NCI-H2196 (cell line): ENCODE measurements at regions not wholly inside any gene's neighbourhood (a gene's known extent, or its start where the extent isn't known, plus 50 kb on each side); places are given as distances from the start of the nearest gene placed in this dataset.
"Not testable (repeated sequence)": the region's sequence is repeated elsewhere in the genome, so short reads cannot be mapped to it uniquely, and the experiment has no call there.

Source experiments
- DNase-seq: peaks from one replicate; lab custom pipeline; 2025; ENCODE audit not compliant: unreplicated experiment; lab: John Stamatoyannopoulos, UW

- DNase-seq, result no peak
Observed at GRCh38 chr18:38886235-38886634, 1320.6 kb upstream of the CELF4 start.

DNA sequence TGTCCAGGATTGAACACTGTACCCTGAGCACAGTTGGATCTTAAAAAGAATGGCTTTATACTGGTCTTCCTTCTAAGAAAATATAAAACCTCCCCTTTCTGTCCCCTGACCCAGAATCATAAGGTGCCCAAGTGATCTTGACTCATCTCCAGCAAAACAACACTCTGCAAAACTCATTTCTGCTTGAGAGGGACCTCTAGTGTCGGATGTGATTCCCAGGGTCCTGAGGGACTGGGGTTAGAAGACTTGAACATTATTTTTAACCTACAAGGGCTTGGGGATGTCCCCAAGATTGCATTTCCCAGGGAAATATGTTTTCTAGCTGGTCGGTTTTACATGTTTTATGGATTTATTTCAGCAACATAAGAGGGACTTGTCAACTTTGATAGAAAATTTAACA, 1318.5 kb upstream of the CELF4 start:
- no peak for DNase-seq

- DNase-seq, result no peak
Observed at GRCh38 chr18:38883111-38883510, 1317.5 kb upstream of the CELF4 start.

- DNase-seq, result no peak
Observed at GRCh38 chr18:38879871-38880270, 1314.3 kb upstream of the CELF4 start.

- DNase-seq, result no peak
Observed at GRCh38 chr18:38872342-38872741, 1306.7 kb upstream of the CELF4 start.

- DNase-seq, result no peak
Observed at GRCh38 chr18:38868757-38869156, 1303.2 kb upstream of the CELF4 start.

GRCh38 chr18:38867680-38868079, 1302.1 kb upstream of the CELF4 start:
- no peak for DNase-seq

DNA sequence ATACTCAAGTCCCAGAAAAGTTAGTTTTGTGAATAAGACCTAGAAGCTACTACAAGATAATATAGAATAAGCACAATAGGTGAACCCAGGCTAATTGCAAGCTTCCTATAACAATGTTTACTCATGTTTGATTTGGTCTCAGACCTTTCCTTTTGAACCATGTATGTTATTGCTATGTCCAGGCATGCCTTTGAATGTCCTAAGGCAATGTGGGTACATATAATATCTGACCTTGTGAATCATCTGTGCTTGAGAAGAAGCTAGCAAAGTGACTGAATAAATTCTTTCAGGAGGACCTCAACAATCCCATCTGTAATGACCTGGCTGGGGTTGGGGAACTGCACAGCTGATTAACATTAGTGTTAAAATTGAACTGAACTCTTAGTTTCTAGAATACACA, 1285.9 kb upstream of the CELF4 start:
- no peak for DNase-seq

DNA sequence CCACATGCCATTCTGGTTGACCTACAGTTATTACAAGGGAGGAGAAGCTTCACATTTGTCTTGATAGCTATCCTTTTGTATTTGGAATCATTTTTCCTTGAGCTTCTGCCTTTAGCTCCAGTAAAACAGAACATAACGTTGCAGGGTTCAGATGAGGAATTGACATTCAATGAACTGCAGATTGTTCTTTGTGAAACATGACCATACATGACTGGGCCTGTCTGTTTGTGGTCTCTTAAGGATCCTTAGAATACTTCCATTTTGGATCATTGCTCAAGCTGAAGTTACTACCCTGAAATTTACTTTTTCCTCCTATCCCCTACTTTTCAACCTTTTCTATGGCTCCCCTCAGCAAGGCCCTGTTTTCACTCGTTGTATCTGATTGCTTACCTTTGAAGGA, 1281.7 kb upstream of the CELF4 start:
- DNase-seq, result no peak

GRCh38 chr18:38843291-38843690, 1277.7 kb upstream of the CELF4 start:
- no peak for DNase-seq

- no peak for DNase-seq
Observed at GRCh38 chr18:38826247-38826646, 1260.6 kb upstream of the CELF4 start.

GRCh38 chr18:38811209-38811608, 1245.6 kb upstream of the CELF4 start:
- DNase-seq, result no peak

GRCh38 chr18:38810789-38811188, 1245.2 kb upstream of the CELF4 start:
- DNase-seq, result no peak

GRCh38 chr18:38807915-38808314, 1242.3 kb upstream of the CELF4 start:
- no peak for DNase-seq

DNA sequence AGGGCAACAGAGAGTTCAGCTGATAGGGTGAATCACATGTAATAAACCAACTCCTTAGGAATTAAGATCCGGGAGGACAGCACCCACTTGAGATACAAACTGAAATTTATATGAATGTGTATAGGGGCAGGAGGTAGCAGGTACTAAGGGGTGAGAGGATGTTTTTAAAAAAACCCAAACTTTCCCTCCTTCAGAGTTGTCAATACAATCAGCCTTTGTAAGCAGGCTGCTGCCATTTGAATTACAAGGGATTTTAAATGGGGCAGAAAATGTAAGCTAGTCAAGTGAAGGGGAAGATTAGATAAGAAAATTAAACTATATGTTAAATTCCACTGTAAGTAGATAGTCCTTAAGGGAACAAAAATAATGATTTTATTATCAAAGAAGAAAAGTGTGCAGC, 1239.7 kb upstream of the CELF4 start:
- no peak for DNase-seq

- no peak for DNase-seq
Observed at GRCh38 chr18:38801640-38802039, 1236.0 kb upstream of the CELF4 start.

- DNase-seq, result no peak
Observed at GRCh38 chr18:38796762-38797161, 1231.2 kb upstream of the CELF4 start.

DNA sequence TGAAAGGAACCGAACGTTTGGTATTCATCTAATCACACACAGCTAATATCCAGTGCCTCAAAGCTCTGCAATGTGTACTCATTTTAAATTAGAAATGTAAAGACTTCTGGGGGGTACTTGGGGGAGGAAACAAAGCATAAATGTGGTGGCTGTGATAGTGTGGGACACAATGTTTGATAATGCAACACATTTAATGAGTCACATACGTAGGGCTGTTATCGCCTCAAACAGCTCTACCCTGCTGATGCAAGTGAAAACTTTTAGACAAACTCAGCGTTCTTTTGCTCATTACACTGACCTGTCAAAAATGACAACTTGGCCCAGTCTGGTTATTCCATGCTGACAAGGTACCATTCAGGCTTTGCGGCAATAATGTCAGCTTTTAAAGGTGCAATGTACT, 1227.1 kb upstream of the CELF4 start:
- DNase-seq, result no peak

GRCh38 chr18:38790786-38791185, 1225.2 kb upstream of the CELF4 start:
- no peak for DNase-seq

GRCh38 chr18:38790303-38790702, 1224.7 kb upstream of the CELF4 start:
- no peak for DNase-seq

DNA sequence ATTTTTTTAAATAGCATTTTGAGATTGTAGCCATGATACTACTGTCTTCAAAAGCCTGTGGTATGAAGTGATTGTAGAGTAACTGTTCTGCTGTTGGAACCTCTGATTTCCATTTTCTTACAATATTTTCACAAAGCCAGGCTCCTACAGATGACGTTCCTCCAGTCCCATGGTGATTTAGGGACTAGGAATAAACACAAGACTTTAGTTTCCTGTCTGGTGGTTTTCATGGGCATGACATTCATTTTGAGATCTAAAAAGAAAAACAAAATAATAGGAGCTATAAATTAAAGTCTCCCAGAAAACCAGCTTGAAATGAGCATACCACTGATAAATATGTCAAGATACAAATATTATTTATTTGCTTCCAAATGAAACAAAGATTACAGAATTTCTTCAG, 1223.5 kb upstream of the CELF4 start:
- DNase-seq, result no peak

DNA sequence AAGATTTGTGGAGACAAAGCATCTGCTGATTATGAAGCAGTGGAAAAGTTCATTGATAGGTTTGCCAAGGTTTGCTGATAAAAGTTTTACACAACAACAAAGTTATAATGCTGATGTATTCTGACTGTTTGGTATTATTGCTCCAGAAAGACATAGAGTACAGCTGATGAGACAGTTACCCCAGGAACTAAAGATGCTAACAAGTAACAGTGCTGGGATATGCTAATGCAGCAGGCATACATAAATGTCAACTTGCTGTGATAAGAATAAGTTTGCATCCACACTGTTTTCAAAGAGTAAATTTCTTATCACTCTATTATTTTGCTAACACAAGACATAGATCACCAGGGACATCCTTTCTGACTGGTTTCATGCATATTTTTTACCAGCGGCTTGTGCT, 1221.3 kb upstream of the CELF4 start:
- DNase-seq, result no peak

- not testable (repeated sequence) for DNase-seq
Observed at GRCh38 chr18:38771620-38772019, 1206.0 kb upstream of the CELF4 start.

DNA sequence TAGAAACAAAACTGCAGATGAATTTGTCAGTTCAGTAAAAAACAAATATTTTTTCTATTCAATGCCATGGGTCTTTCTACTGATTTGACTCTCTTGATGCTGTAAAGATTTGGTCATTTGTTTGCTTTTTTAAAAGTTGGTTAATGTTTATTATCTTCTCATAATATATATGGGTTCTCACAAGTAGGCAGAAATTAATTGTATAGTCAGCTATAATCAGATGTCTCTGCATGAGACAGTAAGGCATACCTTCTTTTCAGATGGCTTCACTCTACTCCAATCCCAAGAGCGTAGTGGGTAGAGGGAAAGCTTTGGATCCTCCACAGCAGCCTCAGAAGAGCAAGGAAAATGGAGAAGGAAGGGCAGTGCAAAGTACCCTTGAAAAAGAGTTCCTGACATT, 1202.9 kb upstream of the CELF4 start:
- DNase-seq, result no peak
